GM19351 (cell line): ENCODE measurements at regions not wholly inside any gene's neighbourhood (a gene's known extent, or its start where the extent isn't known, plus 50 kb on each side); places are given as distances from the start of the nearest gene placed in this dataset.
"Not testable (repeated sequence)": the region's sequence is repeated elsewhere in the genome, so short reads cannot be mapped to it uniquely, and the experiment has no call there.

Experiments used
- ATAC-seq: cut with Tn5 transposase; IDR thresholded peaks from one replicate; pipeline ENCODE4 v1.9.1; 2021; ENCODE audit warnings: mild to moderate bottlenecking, moderate library complexity; ENCODE audit not compliant: unreplicated experiment

DNA sequence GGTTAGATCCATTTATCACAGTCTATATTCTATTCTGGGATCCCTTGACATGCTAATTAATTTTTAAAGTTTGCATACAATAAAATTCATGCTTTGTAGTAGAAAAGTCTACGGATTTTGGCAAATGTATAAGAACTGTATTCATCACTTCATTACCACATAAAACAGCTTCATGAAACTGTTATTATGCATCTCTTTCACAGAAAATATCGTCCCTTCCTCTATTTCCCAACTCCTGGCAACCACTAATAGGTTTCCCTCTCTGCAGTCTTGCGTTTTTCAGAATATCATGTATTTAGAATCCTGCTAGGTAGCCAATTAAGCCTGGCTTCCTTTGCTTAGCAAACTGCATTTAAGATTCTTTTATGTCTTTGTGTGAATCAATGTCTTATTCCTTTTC, 441.3 kb upstream of the RGS17 start:
- ATAC-seq, result no peak

DNA sequence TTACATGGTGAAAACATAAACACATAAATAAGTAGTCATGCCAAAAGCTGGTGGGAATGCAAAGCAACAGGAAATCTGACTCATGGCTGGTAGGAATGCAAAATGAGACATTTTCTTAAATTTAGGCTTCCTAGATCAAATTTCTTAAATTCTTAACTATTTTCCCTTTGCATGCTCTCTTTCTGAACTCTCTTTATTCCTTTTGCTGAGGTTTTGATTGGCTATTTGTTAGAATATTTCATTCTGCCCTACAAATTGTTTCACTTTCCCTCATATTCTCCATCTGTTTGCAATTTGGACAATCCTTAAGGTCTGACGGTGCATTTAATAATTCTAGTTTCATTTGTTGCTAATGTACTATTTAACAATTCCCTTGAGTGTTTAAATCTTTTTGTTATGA, 437.5 kb upstream of the RGS17 start:
- ATAC-seq, result no peak

DNA sequence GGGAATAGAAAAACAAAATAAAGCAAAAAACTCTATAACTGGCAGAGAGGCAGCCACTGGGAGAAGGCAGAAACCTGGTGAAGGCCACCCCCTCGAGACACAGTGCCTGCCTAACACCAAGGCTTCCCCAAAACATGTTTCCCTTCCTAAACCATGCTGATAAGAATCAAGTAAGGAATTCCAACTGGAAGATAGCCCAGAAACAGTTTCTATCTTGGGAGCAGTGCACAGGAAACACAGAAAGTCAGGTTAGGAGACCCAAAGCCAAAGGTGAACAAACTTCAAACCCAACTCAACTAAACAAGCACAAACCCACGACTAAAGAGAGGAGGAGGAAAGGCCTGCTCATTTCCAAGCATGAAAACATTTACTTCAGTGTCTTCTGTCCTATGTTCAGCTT, 433.7 kb upstream of the RGS17 start:
- ATAC-seq, result no peak

DNA sequence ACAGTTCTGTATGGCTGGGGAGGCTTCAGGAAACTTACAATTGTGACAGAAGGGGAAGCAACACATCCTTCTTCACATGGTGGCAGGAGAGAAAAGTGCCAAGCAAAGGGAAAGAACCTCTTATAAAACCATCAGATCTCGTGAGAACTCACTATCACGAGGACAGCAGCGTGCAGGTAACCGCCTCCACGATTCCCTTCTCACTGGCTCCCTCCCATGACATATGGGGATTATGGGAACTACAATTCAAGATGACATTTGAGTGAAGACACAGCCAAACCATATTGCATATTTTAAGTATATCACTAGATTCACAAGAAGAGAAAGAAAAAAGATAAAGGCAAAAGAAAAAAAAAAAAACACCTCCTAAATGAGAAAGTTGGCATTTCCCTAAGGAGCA, 431.9 kb upstream of the RGS17 start:
- ATAC-seq, result no peak

DNA sequence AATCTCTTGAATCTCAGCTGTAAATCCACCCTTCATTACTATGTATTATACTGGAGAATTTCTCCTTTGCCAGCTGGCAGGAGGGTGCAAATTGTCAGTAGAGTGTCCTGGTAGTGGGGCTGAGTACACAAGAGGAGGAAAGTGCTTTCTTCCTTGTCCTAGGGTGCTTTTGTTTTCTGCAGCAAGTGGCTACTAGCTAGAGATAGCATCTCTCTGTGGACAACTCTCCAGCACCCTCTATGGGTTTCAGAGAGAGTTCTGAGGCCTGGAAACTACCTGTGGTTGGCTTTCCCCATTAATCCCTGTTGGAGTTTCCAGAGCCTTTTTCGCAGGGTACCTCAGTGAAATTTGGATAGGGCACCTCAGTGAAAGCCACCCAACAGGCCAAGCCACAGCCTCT, 422.5 kb upstream of the RGS17 start:
- ATAC-seq, result peak; percentile 58

DNA sequence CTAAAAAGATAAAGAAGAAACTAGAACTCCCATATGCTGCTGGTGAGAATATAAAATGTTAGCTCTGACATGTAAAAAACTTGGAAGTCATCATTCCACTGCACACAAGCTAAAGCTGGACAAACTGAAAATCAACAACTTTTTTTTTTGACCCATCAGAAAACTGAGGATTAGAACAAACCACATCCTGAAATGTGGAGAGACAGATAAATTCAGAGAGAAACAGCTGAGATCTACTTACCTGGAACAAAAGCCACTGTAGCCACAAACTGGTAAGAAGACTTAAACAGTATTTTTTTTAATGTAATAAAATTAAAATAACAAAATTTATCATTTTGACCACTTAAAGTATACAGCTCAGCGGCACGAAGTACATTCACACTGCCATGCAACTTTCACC, 408.5 kb upstream of the RGS17 start:
- ATAC-seq, result no peak

DNA sequence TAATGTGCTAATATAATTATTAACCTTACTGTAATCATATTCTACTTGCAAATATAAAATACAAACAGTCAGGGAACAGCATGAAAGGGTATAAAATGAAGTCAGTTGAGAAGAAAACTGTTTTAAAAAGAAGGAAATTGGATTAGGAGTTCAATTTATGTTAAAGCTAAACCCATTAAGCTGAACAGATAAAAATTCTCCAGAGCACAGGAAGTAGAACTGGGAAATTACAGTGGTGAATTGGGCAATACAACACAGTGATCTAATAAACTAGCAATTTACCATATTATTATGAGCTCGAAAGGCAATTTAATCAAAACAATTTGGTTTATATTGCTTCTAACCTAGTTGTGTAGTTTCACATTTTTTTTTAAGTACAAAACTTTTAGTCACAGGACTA, 407.4 kb upstream of the RGS17 start:
- ATAC-seq, result no peak

DNA sequence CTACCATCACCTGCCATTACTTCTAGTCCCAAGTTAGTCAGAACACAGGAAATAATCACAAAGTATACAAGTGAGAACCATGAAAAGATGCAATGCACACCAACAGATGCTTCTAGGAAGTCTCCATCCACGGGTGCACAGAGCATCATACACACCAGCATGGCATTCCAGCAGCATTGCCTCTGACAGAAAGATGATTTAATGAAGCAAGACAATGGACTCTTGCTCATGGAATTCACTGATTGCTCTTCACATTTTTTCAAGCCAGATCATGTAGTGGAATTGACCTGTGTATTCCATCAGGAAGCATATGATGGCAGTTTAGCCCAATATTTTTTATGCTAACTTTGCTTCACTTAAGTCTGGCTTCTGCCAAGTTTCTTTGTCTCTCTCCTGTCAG, 406.3 kb upstream of the RGS17 start:
- ATAC-seq, result no peak

DNA sequence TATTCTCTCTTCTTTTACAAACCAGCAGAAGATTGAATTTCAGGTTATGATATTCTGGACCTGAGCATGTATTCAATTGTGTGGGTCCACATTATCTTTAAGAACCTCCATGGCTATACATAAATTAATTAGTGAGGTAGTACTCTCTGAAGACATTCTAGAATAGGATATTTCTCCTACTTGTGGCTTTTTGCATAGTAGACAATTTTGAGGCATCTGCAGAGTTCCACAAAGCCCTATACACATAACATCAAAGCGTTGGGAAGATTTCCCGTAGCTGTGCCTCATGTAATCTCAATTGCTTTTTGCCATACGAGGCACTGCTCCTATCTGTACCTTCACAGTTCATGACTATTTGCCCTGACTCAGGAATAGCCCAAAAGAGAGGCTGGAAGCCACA, 395.4 kb upstream of the RGS17 start:
- no peak for ATAC-seq

DNA sequence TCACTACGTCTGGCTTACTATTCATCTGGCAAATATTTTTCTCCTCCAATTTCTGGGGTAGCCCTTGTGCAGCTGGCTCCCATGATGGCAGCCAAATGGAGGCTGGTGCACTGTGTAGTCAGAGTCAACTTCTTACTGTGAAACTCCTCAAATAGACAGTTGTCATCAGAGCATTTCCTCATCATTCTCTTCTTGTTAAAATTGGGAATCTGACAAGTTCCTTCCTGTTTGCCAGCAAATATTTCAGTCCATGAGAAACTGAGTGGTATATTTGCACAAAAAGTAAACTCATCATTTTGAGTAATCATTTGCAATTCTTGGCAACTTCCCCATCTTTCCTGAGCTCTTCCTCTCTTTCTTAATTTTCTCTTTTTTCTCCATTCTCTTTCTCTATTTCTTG, 394.9 kb upstream of the RGS17 start:
- ATAC-seq, result no peak

DNA sequence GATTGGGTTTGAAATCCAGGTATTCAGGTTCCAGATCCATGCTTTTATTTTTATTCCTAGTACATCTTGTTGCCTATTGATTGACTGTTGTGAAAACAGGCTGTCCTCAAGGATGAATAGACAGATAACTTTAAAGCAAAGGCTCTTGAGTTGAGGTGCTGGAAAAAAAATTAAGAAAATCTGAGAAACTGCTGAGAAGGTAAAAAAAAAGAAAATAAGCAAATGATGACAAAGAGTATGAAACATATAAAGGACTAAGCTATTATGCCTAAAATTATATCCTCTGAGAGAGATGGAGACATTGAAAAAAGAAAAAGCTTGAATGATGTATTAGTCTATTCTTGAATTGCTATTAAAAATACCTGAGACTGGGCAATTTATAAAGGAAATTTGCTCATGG, 392.3 kb upstream of the RGS17 start:
- no peak for ATAC-seq

DNA sequence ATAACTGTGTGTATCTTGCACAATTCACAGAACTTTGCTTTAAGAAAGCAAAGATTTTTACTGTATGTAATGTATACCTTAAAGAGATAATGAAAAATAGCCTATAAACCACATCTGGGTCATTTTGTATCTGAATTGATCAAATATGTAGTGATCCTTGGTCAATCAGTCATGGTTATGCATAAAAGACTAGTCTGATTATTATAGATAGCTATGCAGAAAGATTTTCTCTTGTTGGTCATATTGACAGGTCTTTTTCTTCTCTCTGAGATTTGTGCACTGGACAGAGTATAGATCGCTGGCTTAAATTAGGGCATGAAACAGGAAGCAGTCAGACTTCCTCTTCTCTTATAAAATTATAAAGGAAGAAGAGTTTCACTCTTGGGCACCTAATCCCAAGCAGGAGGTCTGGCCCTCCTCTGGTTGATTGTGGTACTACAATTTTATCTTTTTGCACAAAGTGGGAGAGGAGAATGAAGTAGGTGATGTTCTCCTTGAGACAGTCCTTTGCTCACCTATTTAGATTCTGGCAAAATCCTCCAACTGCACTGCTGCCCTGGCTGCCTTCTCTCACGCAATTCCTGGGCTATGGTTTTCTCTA, 380.9 kb upstream of the RGS17 start:
- ATAC-seq, result peak; percentile 93

DNA sequence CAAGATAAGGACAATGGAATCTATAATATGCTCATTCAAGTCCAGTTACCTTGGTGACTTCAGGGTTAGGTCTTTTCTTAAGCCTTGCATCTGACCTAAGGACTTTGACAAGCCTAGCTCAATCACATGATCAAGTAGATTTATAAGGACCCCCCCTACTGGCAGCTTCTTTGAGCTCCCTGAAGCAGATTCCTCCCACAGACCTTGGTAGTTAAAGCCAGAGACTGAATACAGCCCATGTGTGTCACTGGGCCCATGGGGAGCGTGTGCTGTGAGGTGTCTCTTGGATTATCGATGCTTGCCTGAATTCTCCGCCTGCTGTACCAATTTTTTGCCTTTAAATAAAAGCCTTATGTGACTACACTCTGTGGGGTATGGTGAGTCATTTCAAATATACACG, 372.7 kb upstream of the RGS17 start:
- ATAC-seq, result peak; percentile 75

DNA sequence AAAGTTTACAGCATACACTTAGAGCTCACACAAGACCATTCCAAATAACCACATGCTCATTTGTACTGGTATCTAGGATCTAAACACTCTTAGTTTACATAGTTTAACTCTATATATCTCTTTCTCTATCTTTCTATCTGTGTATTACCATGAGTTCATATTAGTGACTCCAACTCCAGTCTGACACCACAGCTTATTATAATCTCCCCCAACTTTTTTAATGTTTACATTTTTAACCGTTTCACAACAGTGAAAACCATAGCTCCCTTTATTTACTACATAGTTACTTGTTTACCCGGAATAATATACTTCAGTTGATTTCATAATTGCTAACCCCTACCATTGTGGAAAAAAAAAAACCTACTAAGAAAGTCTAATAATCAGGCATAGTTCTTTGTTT, 362.4 kb upstream of the RGS17 start:
- no peak for ATAC-seq

DNA sequence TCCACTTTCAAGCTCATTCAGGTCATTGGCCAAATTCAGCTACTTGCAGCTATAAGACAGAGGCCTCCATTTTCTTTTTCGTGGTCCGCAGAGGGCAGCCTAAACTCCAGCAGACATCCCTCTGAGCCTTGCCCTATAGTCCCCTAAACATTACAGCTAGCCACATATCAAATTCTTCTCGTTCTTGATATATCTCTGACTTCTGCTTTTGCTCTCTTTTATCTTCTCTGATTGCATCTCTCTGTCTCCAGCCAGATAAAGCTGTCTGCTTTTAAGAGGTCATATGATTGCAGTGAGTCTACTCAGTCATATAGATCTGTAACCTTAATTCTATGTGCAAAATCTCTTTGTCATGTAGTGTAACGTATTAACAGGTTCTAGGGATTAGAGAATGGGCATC, 358.4 kb upstream of the RGS17 start:
- ATAC-seq, result no peak

DNA sequence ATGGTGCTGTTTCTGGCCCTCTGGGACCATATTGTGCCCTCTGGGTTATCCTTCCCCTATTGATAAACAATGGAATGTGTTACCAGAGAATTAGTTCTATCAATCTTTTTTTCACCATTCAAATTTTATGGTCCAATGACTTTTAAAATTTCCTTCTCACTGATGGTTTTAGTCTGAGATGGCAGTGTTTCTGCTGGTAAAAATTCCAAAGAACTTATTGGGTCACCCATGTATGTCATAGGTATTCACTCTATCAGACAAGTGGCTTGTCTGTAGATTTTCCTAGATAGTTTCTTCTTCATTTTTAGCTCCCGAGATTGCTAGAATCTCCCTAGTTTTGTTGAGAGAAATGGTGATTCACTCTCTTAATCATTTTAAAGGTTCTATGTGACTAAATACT, 357.2 kb upstream of the RGS17 start:
- no peak for ATAC-seq

DNA sequence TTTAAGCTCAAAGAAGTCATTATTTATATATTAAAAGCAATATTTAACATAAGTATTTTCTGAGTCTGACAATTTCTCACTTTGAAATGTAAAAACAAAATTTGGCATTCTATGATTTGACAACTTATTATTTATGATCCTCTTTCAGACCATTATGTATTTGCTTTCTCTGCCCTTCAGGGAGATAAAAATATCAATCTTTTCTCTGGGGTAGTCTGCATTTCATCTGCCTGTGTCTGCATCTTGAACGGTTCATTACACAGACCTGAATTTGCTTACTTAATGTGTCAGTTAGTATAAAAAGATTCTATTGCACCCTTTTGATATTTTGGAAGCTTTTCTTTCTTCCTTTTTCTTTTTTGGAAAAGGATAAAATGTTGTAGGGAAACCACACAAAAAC, 354.0 kb upstream of the RGS17 start:
- ATAC-seq, result no peak

DNA sequence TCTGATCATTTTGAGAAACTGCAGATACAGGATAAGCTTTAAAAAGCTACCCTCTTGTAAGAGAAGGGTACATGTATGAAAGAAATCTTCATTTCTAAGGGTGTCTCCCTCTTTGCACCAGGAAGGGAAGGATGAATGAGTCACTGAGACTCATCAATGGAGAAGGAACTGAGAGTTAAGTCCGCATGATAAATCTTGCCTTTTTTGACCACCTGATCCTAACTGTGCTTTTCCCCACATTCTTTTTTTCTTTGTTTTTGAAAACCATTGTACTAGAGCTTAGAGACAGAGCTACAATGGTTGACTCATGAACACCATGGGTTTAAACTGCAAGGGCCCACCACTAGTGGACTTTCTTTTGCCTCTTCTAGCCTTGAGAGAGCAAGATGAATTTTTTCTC, 353.0 kb upstream of the RGS17 start:
- no peak for ATAC-seq

DNA sequence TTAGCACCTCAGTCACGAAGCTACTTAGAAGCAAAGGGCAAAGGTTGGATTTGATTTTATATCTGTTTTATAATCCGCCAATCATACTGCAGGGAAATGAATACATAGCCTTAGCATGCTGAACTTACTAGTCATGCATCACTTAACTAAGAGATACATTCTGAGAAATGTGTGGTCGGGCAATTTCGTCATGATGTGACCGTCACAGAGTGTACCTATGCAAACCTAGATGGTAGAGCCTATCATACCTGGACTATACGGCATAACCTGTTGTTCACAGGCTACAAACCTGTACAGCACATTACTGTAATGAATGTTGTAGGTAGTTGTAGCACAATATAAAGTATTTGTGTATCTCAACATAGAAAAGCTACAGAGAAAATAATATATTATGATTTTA, 345.2 kb upstream of the RGS17 start:
- ATAC-seq, result peak; percentile 47

DNA sequence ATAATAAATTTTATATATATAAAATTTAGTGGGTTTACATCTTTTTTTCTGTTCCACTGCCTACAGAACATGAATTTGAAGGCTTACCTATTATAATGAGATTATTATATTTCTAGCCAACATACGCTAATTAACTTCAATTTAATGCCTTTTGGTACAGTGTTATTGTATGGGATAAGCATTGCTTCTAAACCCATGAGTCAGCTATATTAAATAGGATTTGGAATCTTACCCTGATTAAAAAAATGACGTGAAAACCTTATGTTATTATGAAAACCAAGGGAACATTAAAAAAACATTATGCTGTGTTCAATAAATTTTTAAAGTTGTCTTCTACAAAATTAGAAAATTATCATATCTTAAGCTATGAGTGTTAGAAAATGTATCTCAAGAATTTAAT, 334.0 kb upstream of the RGS17 start:
- ATAC-seq, result no peak

DNA sequence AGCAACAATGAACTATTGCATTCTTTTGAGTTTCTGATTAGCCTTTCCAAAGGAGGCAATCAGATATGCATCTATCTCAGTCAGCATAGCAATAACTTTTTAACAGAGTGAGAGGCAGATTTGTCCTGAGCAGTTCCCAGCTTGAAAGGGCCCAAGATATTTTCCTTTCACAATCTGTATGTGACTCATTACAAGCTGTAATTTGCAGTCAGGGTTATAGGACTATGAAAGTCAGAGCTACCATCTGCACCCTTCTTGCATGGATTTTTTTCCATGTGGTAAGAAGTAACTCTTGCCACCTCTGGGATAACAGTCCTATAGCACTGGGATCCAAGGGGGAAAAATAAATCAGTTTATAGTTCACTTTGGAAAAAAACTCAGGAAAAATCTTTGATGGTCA, 318.2 kb upstream of the RGS17 start:
- ATAC-seq, result no peak

DNA sequence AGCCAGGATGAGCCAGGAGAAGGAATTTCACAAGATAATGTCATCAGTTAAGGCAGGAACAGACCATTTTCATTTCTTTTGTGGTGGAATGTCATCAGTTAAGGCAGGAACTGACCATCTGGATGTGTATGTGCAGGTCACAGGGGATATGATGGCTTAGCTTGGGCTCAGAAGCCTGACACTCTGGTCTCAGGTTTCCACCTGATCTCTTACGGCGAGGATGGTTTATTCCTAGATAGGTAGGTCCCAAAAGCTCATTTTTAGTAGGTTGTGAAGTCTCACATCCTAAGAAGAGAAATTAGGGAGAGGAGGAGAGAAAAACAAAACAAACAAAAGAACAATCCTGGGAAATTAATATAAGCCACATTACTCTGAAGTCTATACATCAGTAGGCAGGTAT, 311.7 kb upstream of the RGS17 start:
- not testable (repeated sequence) for ATAC-seq

DNA sequence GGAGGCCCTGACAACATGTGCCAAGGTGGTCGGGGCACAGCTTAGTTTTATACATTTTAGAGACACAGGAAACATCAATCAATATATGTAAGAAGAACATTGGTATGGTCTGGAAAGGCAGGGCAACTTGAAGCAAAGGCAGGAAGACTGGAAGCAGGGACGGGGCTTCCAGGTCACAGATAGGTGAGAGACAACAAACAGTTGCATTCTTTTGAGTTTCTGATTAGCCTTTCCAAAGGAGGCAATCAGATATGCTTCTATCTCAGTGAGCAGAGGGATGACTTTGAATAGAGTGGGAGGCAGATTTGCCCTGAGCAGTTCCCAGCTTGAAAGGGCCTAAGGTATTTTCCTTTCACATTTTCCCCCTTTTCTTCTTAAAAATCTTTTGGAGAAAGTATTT, 311.0 kb upstream of the RGS17 start:
- ATAC-seq, result no peak

DNA sequence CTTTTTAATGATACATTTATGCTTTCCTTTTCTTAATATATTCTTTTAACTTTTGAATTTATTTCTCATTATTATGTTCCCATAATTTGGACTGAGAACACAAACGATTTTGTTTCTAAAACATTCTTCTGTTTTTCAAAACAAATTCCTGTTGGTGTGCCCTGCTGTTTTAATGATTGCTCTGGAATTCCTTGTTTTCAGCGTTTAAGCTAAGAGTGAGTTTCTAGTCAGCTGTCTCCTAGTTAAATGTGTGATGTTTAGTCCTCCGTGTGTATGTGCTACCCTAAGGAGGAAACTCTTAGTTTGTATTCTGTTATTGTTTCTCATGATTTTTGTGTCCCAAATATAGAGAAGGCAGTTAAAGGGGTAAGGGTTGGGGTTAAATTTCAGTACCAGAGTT, 306.1 kb upstream of the RGS17 start:
- ATAC-seq, result no peak
